K562 (cell line): ENCODE measurements at regions not wholly inside any gene's neighbourhood (a gene's known extent, or its start where the extent isn't known, plus 50 kb on each side); places are given as distances from the start of the nearest gene placed in this dataset.

Experiments used
- ATAC-seq: fragments of 200-7000 bp; cut with Tn5 transposase; 3 replicates; pipeline ENCODE4 v1.9.1; 2020; ENCODE audit warnings: moderate library complexity
- BruUV-seq: library from RNA; stranded (reverse); fragments of 400-500 nt; replicated peaks from 2 replicates; lab custom pipeline; 2021; lab: Mats Ljungman, UMichigan
- CTCF ChIA-PET: fragments of 300-600 bp; formaldehyde crosslinking; extraction: SDS; loops from one replicate; lab custom pipeline; 2021; ENCODE audit warnings: low intra/inter-chr PET ratio; lab: Yijun Ruan, JAX
- POLR2A ChIA-PET: fragments of 300-600, 350-650 bp; sonication (Branson Sonifier 250); formaldehyde crosslinking; extraction: SDS; loops from one replicate; lab custom pipeline; 2021; ENCODE audit warnings: antibody characterized with exemption, inconsistent platforms; lab: Yijun Ruan, JAX
- DNase-seq, 4 experiments: peaks; one replicate each; pipeline versions ENCODE4 v3.0.0 to v3.0.0-alpha.2; 2011 to 2018; ENCODE audit warnings: low spot score in 3 of 4, mixed read lengths in 3 of 4; ENCODE audit errors: extremely low read depth in 1 of 4
- FAIRE-seq: peaks from 2 replicates; lab custom pipeline; 2011; peaks lifted over from hg19 to GRCh38; lab: Jason Lieb, UNC
- H2AFZ ChIP-seq: 2 replicates; pipeline ENCODE4 v1.6.0; 2011; ENCODE audit warnings: low read depth, low read length, control low read depth, inconsistent platforms
- H3K27ac ChIP-seq: fragments of 200-600 bp; 3 replicates; pipeline ENCODE4 v1.8.0; 2011; ENCODE audit warnings: low read depth, mild to moderate bottlenecking, control low read depth, inconsistent platforms, low read length, moderate library complexity, mixed read lengths; ENCODE audit errors: extremely low read depth
- H3K27me3 ChIP-seq, 2 experiments: fragments of 300-600 bp in 1 of 2; 2 replicates in 1 of 2; 3 replicates in 1 of 2; pipeline versions ENCODE4 v1.6.0 to v1.8.0; 2011; ENCODE audit warnings: inconsistent platforms in 2 of 2, low read length in 2 of 2, mild to moderate bottlenecking in 1 of 2, mixed read lengths in 1 of 2, moderate library complexity in 1 of 2; ENCODE audit not compliant: control insufficient read depth in 2 of 2, insufficient read depth in 2 of 2
- H3K36me3 ChIP-seq: fragments of 300-600 bp; 3 replicates; pipeline ENCODE4 v1.8.0; 2011; ENCODE audit warnings: mild to moderate bottlenecking, low read length, inconsistent platforms; ENCODE audit not compliant: control insufficient read depth, insufficient read depth
- H3K4me1 ChIP-seq, 2 experiments: fragments of 200-600 bp in 1 of 2; replicated peaks in 1 of 2; 2 replicates in 1 of 2; 3 replicates in 1 of 2; pipeline versions ENCODE4 v1.5.1 to v1.8.0; 2011; ENCODE audit warnings: inconsistent platforms in 2 of 2, low read length in 2 of 2, mild to moderate bottlenecking in 1 of 2, mixed read lengths in 1 of 2, moderate library complexity in 1 of 2; ENCODE audit not compliant: control insufficient read depth in 2 of 2, insufficient read depth in 2 of 2
- H3K4me2 ChIP-seq: 2 replicates; pipeline ENCODE4 v1.6.1; 2011; ENCODE audit warnings: low read length, control low read depth, inconsistent platforms, mixed read lengths; ENCODE audit not compliant: insufficient read depth
- H3K4me3 ChIP-seq: fragments of 200-600 bp; sonication (generic), shearing (Covaris generic); 2 replicates; pipeline ENCODE4 v1.5.1; 2016; ENCODE audit warnings: control low read depth, inconsistent platforms
- H3K79me2 ChIP-seq: fragments of 200-600 bp; 3 replicates; pipeline ENCODE4 v1.8.0; 2011; ENCODE audit warnings: low read length, inconsistent platforms; ENCODE audit not compliant: control insufficient read depth, insufficient read depth
- H3K9ac ChIP-seq, 2 experiments: 2 replicates each; pipeline versions ENCODE4 v1.6.0 to v1.6.1; 2011; ENCODE audit warnings: low read depth in 2 of 2, low read length in 2 of 2, control low read depth in 1 of 2, inconsistent platforms in 1 of 2, mild to moderate bottlenecking in 1 of 2, mixed read lengths in 1 of 2; ENCODE audit not compliant: insufficient read depth in 1 of 2
- H3K9me1 ChIP-seq: one replicate; pipeline ENCODE4 v1.6.0; 2011; ENCODE audit warnings: inconsistent platforms, mild to moderate bottlenecking, low read length, moderate library complexity; ENCODE audit not compliant: control insufficient read depth, insufficient read depth
- H3K9me3 ChIP-seq: replicated peaks from 2 replicates; pipeline ENCODE4 v1.5.1; 2011; ENCODE audit warnings: low read depth, low read length, inconsistent platforms; ENCODE audit not compliant: control insufficient read depth, insufficient read depth
- H4K20me1 ChIP-seq: replicated peaks from 2 replicates; pipeline ENCODE4 v1.6.1; 2011; ENCODE audit warnings: low read length, inconsistent platforms, mixed read lengths; ENCODE audit not compliant: control insufficient read depth, insufficient read depth
- CHD1 ChIP-seq: fragments of 200-600 bp; sonication (generic); IDR thresholded peaks from one replicate; pipeline ENCODE4 v1.6.1; 2012; ENCODE audit warnings: mild to moderate bottlenecking, moderate library complexity, low read length, inconsistent platforms
- ETV1 ChIP-seq: fragments of 450-650 bp; conservative IDR thresholded peaks from 2 replicates; pipeline ENCODE4 v1.6.1; 2016; ENCODE audit warnings: missing genetic modification characterization, control low read depth, low read depth, missing compliant biosample characterization
- NR3C1 ChIP-seq: sonication (generic); formaldehyde crosslinking; IDR thresholded peaks from 2 replicates; pipeline ENCODE4 v1.8.1; 2022; ENCODE audit warnings: missing genetic modification reagents
- STAT5B ChIP-seq: fragments of 250-450 bp; sonication (Bioruptor Pico); IDR thresholded peaks from 2 replicates; pipeline ENCODE4 v1.8.0; 2021; ENCODE audit warnings: mild to moderate bottlenecking, inconsistent platforms
- ZEB2 ChIP-seq: fragments of 450-650 bp; IDR thresholded peaks from 2 replicates; pipeline ENCODE4 v1.6.1; 2016
- ZNF217 ChIP-seq: sonication (generic); formaldehyde crosslinking; IDR thresholded peaks from 2 replicates; pipeline ENCODE4 v1.8.0; 2022; ENCODE audit warnings: mild to moderate bottlenecking, missing genetic modification reagents
- ZNF75A ChIP-seq: fragments of 450-650 bp; formaldehyde crosslinking; IDR thresholded peaks from 2 replicates; pipeline ENCODE4 v1.4.0; 2020; ENCODE audit warnings: mild to moderate bottlenecking
- WGBS: fragments of 100-300 bp; shearing (Covaris generic); methylation state at CpG from one replicate; pipeline ENCODE4 v1.1.6; 2016; ENCODE audit warnings: low coverage, mixed read lengths; ENCODE audit not compliant: insufficient coverage; ENCODE audit errors: missing lambda C conversion rate; 5-methylcytosine and 5-hydroxymethylcytosine counted together
- in situ Hi-C: fragments of 300-500 bp; cut with MboI; formaldehyde crosslinking; loops from 4 replicates; pipeline ENCODE4 v1.15.0; 2018; ENCODE audit warnings: inconsistent platforms, mixed read lengths
- intact Hi-C: fragments of 100-400 bp; cut with micrococcal nuclease; formaldehyde crosslinking; loops from 2 replicates; pipeline ENCODE4 v1.14.2; 2022
- TF ChIP-seq, protein P1 (sequence below): fragments of 250-450 bp; sonication (Bioruptor Pico); IDR thresholded peaks from 2 replicates; pipeline ENCODE4 v1.5.0; 2020; ENCODE audit warnings: mild to moderate bottlenecking
- TF ChIP-seq, protein P2 (sequence below): sonication (generic); formaldehyde crosslinking; IDR thresholded peaks from 2 replicates; pipeline ENCODE4 v1.8.0; 2023; ENCODE audit warnings: mild to moderate bottlenecking, missing genetic modification reagents

DNA sequence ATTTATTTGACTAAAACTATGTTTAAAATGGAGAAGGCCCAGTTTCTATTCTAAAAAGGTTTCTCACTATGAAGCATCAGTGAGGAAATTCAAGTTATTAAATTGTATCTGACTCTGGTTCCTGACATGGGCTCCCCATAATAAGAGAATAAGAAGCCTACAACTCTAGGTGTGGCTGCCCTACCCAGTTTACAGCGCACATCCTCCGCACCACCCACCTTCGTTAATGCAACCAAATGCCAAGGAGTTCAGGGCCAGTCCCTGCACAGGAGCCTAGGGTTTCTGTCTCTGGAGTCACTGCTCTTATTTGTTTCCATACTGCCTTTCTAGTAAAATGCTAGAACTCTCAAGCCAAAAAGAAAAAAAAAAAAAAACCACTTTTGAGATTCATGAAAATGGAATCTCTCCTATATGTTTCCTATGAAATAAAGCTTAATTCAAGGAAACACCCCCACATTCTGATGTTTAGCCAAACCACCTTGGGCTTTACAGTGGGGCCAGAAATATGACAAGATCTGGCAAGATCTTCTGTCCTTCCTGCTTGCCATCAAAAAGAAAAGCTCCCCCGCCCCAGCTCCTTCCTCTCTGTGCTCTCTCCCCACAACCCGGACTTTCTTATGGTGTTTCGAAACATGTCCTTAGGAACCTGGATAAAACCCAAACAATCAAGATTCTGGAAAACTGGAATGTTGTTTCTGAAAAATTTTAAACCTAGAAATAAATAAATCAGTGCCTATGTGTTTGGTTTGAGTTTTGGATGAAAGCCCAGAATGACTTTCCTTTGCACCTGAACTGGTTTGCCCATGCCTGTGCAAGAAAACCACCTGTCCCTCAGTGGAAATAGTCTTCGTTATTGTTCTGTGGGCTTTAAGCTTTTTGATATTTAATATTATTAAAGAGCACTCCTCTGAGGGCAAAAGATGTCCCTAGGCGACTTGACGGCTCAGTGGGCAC is 136.7 kb downstream of the SP3 start:
- H3K4me3 ChIP-seq = no peak overlapping the region
- no peak for DNase-seq
- H3K27me3 ChIP-seq = peaks cover 27 to 50% of the 10 kb centered on the region in 2 experiments
- no peak for FAIRE-seq
- no peaks in the 10 kb centered on the region for H3K79me2 ChIP-seq
- no peaks in the 10 kb centered on the region for H3K4me1 ChIP-seq
- no peaks in the 10 kb centered on the region for H3K9me3 ChIP-seq
- H4K20me1 ChIP-seq = no peaks in the 10 kb centered on the region
- intact Hi-C loops = no loop called here
- no peaks in the 10 kb centered on the region for H3K36me3 ChIP-seq
- no peak for TF ChIP-seq STAT5B
- no peak for TF ChIP-seq NR3C1 (CRISPR knock-in tag)
- TF ChIP-seq ZNF75A = no peak
- TF ChIP-seq ZEB2 = no peak
- no peak for TF ChIP-seq ETV1
- H3K9me1 ChIP-seq = no peaks in the 10 kb centered on the region
- no peak overlapping the region for H2AFZ ChIP-seq
- H3K4me2 ChIP-seq = no peak overlapping the region
- ChIA-PET CTCF (no interaction called here), POLR2A (interaction anchor here (1.1 kb wide), 1 partner anchor 19 kb away, joined by 3 read pairs; no protein-coding TSS in a partner anchor)
- 3% methylated on average over 9 of the region's 9 CpGs for WGBS
- H3K27ac ChIP-seq = no peak overlapping the region
- in situ Hi-C loops = no loop called here
- ATAC-seq = no peak
- no peak overlapping the region for H3K9ac ChIP-seq
- no TSS peak for BruUV-seq

DNA sequence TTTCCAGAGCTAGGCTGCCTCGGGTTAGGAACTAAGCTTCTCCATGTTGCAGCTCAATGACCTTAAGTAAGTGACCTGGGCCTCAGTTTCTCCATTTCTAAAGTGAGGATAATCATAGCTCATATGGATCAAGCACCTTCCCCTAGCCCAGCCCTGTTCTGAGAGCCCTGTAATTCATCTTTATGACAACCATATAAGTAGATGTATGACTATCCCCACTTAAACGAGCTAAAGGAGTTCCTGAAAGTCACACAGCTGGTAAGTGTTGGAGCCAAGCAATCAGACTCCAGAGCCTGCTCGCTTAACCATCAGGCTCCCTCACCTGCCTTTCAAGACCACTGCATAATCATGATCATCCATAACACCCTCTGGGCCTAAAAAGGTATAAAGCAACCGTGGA is 135.4 kb downstream of the SP3 start:
- no peak overlapping the region for H3K9ac ChIP-seq
- no peak overlapping the region for H3K27ac ChIP-seq
- H3K4me2 ChIP-seq = no peak overlapping the region
- ChIA-PET CTCF (no interaction called here), POLR2A (interaction anchor here (0.6 to 1.1 kb wide), 3 partner anchors 17 to 632 kb away, joined by 3 read pairs; no protein-coding TSS in a partner anchor)
- no peaks in the 10 kb centered on the region for H3K79me2 ChIP-seq
- no peaks in the 10 kb centered on the region for H4K20me1 ChIP-seq
- intact Hi-C loops (no loop called here), in situ Hi-C loops (no loop called here)
- H3K27me3 ChIP-seq = peaks cover 34 to 54% of the 10 kb centered on the region in 2 experiments
- FAIRE-seq = no peak
- ATAC-seq = no peak
- no peak for DNase-seq
- no peaks in the 10 kb centered on the region for H3K4me1 ChIP-seq
- no peaks in the 10 kb centered on the region for H3K36me3 ChIP-seq
- H3K9me1 ChIP-seq = no peaks in the 10 kb centered on the region
- BruUV-seq = no TSS peak
- H3K4me3 ChIP-seq = no peak overlapping the region
- H2AFZ ChIP-seq = no peak overlapping the region
- 2% methylated on average over 4 of the region's 4 CpGs for WGBS
- no peaks in the 10 kb centered on the region for H3K9me3 ChIP-seq
- TF ChIP-seq, protein P1, sequence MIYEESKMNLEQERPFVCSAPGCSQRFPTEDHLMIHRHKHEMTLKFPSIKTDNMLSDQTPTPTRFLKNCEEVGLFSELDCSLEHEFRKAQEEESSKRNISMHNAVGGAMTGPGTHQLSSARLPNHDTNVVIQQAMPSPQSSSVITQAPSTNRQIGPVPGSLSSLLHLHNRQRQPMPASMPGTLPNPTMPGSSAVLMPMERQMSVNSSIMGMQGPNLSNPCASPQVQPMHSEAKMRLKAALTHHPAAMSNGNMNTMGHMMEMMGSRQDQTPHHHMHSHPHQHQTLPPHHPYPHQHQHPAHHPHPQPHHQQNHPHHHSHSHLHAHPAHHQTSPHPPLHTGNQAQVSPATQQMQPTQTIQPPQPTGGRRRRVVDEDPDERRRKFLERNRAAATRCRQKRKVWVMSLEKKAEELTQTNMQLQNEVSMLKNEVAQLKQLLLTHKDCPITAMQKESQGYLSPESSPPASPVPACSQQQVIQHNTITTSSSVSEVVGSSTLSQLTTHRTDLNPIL (CRISPR knock-in tag) = no peak
- TF ChIP-seq, protein P2, sequence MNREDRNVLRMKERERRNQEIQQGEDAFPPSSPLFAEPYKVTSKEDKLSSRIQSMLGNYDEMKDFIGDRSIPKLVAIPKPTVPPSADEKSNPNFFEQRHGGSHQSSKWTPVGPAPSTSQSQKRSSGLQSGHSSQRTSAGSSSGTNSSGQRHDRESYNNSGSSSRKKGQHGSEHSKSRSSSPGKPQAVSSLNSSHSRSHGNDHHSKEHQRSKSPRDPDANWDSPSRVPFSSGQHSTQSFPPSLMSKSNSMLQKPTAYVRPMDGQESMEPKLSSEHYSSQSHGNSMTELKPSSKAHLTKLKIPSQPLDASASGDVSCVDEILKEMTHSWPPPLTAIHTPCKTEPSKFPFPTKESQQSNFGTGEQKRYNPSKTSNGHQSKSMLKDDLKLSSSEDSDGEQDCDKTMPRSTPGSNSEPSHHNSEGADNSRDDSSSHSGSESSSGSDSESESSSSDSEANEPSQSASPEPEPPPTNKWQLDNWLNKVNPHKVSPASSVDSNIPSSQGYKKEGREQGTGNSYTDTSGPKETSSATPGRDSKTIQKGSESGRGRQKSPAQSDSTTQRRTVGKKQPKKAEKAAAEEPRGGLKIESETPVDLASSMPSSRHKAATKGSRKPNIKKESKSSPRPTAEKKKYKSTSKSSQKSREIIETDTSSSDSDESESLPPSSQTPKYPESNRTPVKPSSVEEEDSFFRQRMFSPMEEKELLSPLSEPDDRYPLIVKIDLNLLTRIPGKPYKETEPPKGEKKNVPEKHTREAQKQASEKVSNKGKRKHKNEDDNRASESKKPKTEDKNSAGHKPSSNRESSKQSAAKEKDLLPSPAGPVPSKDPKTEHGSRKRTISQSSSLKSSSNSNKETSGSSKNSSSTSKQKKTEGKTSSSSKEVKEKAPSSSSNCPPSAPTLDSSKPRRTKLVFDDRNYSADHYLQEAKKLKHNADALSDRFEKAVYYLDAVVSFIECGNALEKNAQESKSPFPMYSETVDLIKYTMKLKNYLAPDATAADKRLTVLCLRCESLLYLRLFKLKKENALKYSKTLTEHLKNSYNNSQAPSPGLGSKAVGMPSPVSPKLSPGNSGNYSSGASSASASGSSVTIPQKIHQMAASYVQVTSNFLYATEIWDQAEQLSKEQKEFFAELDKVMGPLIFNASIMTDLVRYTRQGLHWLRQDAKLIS (CRISPR knock-in tag) = no peak
- TF ChIP-seq CHD1 (no peak), ZNF217 (CRISPR knock-in tag) (no peak)
